ENCODE measurements at regions not wholly inside any gene's neighbourhood (a gene's known extent, or its start where the extent isn't known, plus 50 kb on each side); places are given as distances from the start of the nearest gene placed in this dataset.

GRCh38 chr5:35377653-35378052 lies 147.4 kb upstream of the PRLR start:
- Histone ChIP-seq H3K36me3 (ENCODE audit: insufficient read depth) (no peaks in the 10 kb centered on the region), H3K27ac (ENCODE audit: low read depth) (no peak overlapping the region), H3K4me1 (ENCODE audit: insufficient read depth) (no peaks in the 10 kb centered on the region), H3K4me3 (ENCODE audit: low read depth, low read length) (no peak overlapping the region)
- WGBS: 64% methylated on average over 4 of the region's 4 CpGs
- DNase-seq (ENCODE audit: extremely low spot score): no peak

- Histone ChIP-seq H3K27ac (ENCODE audit: low read depth) (no peak overlapping the region), H3K4me3 (ENCODE audit: low read depth, low read length) (no peak overlapping the region), H3K4me1 (ENCODE audit: insufficient read depth) (peaks cover 1% of the 10 kb centered on the region), H3K36me3 (ENCODE audit: insufficient read depth) (no peaks in the 10 kb centered on the region)
- no peak for DNase-seq (ENCODE audit: extremely low spot score)
Observed at GRCh38 chr5:35374584-35374983, 144.3 kb upstream of the PRLR start.

GRCh38 chr5:35373249-35373648 lies 143.0 kb upstream of the PRLR start:
- Histone ChIP-seq H3K27ac (ENCODE audit: low read depth) (no peak overlapping the region), H3K36me3 (ENCODE audit: insufficient read depth) (no peaks in the 10 kb centered on the region), H3K4me1 (ENCODE audit: insufficient read depth) (peaks cover 1% of the 10 kb centered on the region), H3K4me3 (ENCODE audit: low read depth, low read length) (no peak overlapping the region)
- peak; percentile 55 for DNase-seq (ENCODE audit: extremely low spot score)
- 86% methylated on average over 3 of the region's 3 CpGs for WGBS

DNA sequence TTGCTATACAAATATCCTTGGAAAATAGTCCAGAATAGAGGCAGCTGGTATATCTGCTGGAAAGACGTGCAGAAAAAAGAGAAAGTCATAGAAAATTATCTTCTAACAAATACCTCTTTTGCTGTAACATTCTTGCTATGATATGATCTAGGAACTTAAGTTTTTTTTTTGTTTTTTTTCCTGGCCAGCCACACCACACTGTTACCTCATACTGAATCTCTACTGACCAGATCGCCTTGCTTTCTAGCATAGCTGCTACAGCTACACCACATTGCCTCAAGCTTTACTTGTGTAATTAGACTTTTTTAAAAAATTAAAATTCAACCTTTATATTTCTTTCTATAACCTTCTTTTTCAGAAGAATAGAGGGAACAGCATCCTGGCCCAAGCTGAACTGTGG lies 142.2 kb upstream of the PRLR start:
- no peak for DNase-seq (ENCODE audit: extremely low spot score)
- 76% methylated on average over 2 of the region's 2 CpGs for WGBS
- Histone ChIP-seq H3K27ac (ENCODE audit: low read depth) (no peak overlapping the region), H3K4me1 (ENCODE audit: insufficient read depth) (peaks cover 1% of the 10 kb centered on the region), H3K4me3 (ENCODE audit: low read depth, low read length) (no peak overlapping the region), H3K36me3 (ENCODE audit: insufficient read depth) (no peaks in the 10 kb centered on the region)

DNA sequence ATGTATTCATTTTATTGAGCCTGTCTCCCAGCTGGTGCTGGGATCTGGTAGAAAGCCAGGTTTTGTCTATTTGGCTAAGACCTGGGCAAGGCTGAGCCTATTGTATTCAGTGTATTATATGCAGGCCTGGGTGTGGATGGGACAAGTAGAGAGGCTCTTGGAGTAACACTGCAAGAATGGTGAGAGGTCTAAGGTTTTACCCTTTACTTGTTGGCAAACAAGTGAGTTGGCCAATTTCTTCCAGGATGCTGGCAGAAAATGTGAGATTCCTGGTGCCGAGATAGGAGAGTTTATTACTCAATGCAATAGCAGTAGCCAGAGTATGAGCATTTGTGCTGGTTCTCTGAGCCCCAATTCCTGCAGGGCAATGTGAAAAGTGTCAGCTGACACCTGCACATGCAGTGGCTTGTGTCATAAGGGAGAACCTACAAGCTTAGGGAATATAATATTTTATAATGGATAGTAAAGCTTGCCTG lies 141.7 kb upstream of the PRLR start:
- 41% methylated on average over 1 of the region's 1 CpG for WGBS

GRCh38 chr5:35370871-35371270 lies 140.6 kb upstream of the PRLR start:
- no peak overlapping the region for H3K27ac ChIP-seq (ENCODE audit: low read depth)
- H3K4me1 ChIP-seq (ENCODE audit: insufficient read depth): peaks cover 1% of the 10 kb centered on the region
- H3K36me3 ChIP-seq (ENCODE audit: insufficient read depth): no peaks in the 10 kb centered on the region
- H3K4me3 ChIP-seq (ENCODE audit: low read depth, low read length): no peak overlapping the region
- WGBS: 63% methylated on average over 2 of the region's 2 CpGs
- no peak for DNase-seq (ENCODE audit: extremely low spot score)

More for the DNA sequence above, 141.7 kb upstream of the PRLR start:
- Histone ChIP-seq H3K36me3 (ENCODE audit: insufficient read depth) (no peaks in the 10 kb centered on the region), H3K4me1 (ENCODE audit: insufficient read depth) (peaks cover 1% of the 10 kb centered on the region), H3K27ac (ENCODE audit: low read depth) (no peak overlapping the region), H3K4me3 (ENCODE audit: low read depth, low read length) (no peak overlapping the region)
- DNase-seq (ENCODE audit: extremely low spot score): no peak

DNA sequence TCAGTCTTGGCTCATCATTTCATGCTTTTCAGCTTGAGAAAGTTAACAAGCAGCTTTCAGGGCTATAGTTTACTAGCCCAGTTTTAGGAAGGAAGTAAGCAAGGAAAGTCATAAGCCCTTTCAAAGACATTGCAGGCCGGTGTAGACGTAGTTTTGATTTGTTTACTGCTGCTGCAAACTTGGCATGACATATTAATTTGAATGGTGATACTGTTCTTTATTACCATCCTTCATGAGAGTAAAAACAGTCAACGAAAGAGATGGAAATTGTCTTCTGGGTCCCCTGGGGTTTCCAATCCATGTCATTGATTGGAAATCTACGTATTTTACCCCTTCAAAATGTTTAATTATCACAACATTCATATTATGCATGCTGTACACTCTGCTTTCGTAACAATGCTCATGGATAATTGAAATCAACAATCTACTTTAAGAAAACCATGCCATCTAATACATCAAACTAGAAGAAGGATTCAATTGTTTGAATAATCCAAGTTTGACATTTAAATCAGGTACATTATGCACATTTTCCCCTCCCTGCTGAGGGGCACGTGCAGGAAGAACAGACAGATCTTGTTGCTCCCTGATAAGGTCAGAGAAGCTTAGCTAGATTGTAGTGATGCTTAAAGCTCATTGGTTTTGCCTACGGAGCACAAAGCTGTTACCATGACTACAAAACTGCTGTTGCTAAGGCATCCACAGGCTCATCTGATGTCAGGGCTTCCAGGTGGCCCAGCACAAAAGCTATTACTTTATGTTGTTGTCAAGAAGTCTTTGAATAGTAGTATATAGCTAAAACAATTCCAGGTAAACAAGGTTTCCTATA lies 139.9 kb upstream of the PRLR start:
- H3K36me3 ChIP-seq (ENCODE audit: insufficient read depth): no peaks in the 10 kb centered on the region
- H3K4me3 ChIP-seq (ENCODE audit: low read depth, low read length): no peak overlapping the region
- H3K4me1 ChIP-seq (ENCODE audit: insufficient read depth): peaks cover 1% of the 10 kb centered on the region
- DNase-seq (ENCODE audit: extremely low spot score): peak; percentile 32
- WGBS: 52% methylated on average over 7 of the region's 7 CpGs
- no peak overlapping the region for H3K27ac ChIP-seq (ENCODE audit: low read depth)

GRCh38 chr5:35367526-35367925 lies 137.2 kb upstream of the PRLR start:
- no peak overlapping the region for H3K4me3 ChIP-seq (ENCODE audit: low read depth, low read length)
- no peak overlapping the region for H3K27ac ChIP-seq (ENCODE audit: low read depth)
- no peak for DNase-seq (ENCODE audit: extremely low spot score)
- H3K36me3 ChIP-seq (ENCODE audit: insufficient read depth): no peaks in the 10 kb centered on the region
- H3K4me1 ChIP-seq (ENCODE audit: insufficient read depth): peaks cover 1% of the 10 kb centered on the region
- 78% methylated on average over 1 of the region's 1 CpG for WGBS

DNA sequence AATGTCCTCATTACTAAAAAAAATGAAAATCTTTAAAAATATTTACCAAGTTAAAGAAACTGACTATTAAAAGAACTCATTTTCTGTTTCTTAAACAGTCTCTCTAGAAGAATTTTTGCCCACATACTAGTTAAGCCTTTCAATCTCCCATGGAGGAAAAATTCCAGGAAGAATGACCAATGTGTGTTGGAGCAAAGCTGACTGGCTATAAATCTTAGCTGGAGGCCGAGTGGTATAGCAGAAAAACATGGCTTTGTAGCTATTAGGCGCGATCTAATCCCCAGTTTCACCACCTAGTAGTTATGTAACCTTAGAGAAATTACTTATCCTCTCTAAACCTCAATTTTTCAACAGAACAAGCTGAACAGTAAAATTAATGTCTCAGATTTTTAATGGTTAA lies 135.5 kb upstream of the PRLR start:
- Histone ChIP-seq H3K36me3 (ENCODE audit: insufficient read depth) (no peaks in the 10 kb centered on the region), H3K4me1 (ENCODE audit: insufficient read depth) (no peaks in the 10 kb centered on the region), H3K27ac (ENCODE audit: low read depth) (no peak overlapping the region), H3K4me3 (ENCODE audit: low read depth, low read length) (no peak overlapping the region)
- WGBS: 39% methylated on average over 3 of the region's 3 CpGs
- DNase-seq (ENCODE audit: extremely low spot score): no peak

- no peak overlapping the region for H3K4me3 ChIP-seq (ENCODE audit: low read depth, low read length)
- no peak for DNase-seq (ENCODE audit: extremely low spot score)
- 67% methylated on average over 2 of the region's 2 CpGs for WGBS
- H3K4me1 ChIP-seq (ENCODE audit: insufficient read depth): no peaks in the 10 kb centered on the region
- H3K36me3 ChIP-seq (ENCODE audit: insufficient read depth): no peaks in the 10 kb centered on the region
- H3K27ac ChIP-seq (ENCODE audit: low read depth): no peak overlapping the region
Observed at GRCh38 chr5:35364350-35364749, 134.1 kb upstream of the PRLR start.

- Histone ChIP-seq H3K27ac (ENCODE audit: low read depth) (no peak overlapping the region), H3K4me3 (ENCODE audit: low read depth, low read length) (no peak overlapping the region), H3K4me1 (ENCODE audit: insufficient read depth) (no peaks in the 10 kb centered on the region), H3K36me3 (ENCODE audit: insufficient read depth) (no peaks in the 10 kb centered on the region)
- WGBS: 53% methylated on average over 4 of the region's 4 CpGs
- no peak for DNase-seq (ENCODE audit: extremely low spot score)
Observed at GRCh38 chr5:35363387-35363965, 133.2 kb upstream of the PRLR start.

GRCh38 chr5:35362772-35363171 lies 132.5 kb upstream of the PRLR start:
- DNase-seq (ENCODE audit: extremely low spot score): no peak
- Histone ChIP-seq H3K4me3 (ENCODE audit: low read depth, low read length) (no peak overlapping the region), H3K36me3 (ENCODE audit: insufficient read depth) (no peaks in the 10 kb centered on the region), H3K4me1 (ENCODE audit: insufficient read depth) (no peaks in the 10 kb centered on the region), H3K27ac (ENCODE audit: low read depth) (no peak overlapping the region)
- WGBS: 80% methylated on average over 2 of the region's 2 CpGs

- DNase-seq (ENCODE audit: extremely low spot score): no peak
- WGBS: 75% methylated on average over 3 of the region's 3 CpGs
- Histone ChIP-seq H3K4me1 (ENCODE audit: insufficient read depth) (no peaks in the 10 kb centered on the region), H3K27ac (ENCODE audit: low read depth) (no peak overlapping the region), H3K36me3 (ENCODE audit: insufficient read depth) (no peaks in the 10 kb centered on the region), H3K4me3 (ENCODE audit: low read depth, low read length) (no peak overlapping the region)
Observed at GRCh38 chr5:35360671-35361070, 130.4 kb upstream of the PRLR start.

- H3K27ac ChIP-seq (ENCODE audit: low read depth): no peak overlapping the region
- WGBS: 78% methylated on average over 1 of the region's 1 CpG
- H3K4me3 ChIP-seq (ENCODE audit: low read depth, low read length): no peak overlapping the region
- H3K4me1 ChIP-seq (ENCODE audit: insufficient read depth): no peaks in the 10 kb centered on the region
- DNase-seq (ENCODE audit: extremely low spot score): no peak
- no peaks in the 10 kb centered on the region for H3K36me3 ChIP-seq (ENCODE audit: insufficient read depth)
Observed at GRCh38 chr5:35359859-35360258, 129.6 kb upstream of the PRLR start.

Data from urinary bladder (tissue), 3 donors.